ENCODE measurements at regions not wholly inside any gene's neighbourhood (a gene's known extent, or its start where the extent isn't known, plus 50 kb on each side); places are given as distances from the start of the nearest gene placed in this dataset.

GRCh38 chr18:73690222-73690621 is 457.4 kb downstream of the FBXO15 start:
- no peak for TF ChIP-seq CTCF (IDR thresholded peaks at IDR 0.05)
- DNase-seq (ENCODE audit: low spot score) (no peak), ATAC-seq (ENCODE audit: low FRiP score) (no peak)

- TF ChIP-seq CTCF (IDR thresholded peaks at IDR 0.05): no peak
- ATAC-seq (ENCODE audit: low FRiP score) (no peak), DNase-seq (ENCODE audit: low spot score) (no peak)
These were observed 458.6 kb downstream of the FBXO15 start for GRCh38 chr18:73688851-73689711.

GRCh38 chr18:73688161-73688560 is 459.5 kb downstream of the FBXO15 start:
- no peak for TF ChIP-seq CTCF (IDR thresholded peaks at IDR 0.05)
- no peak for ATAC-seq (ENCODE audit: low FRiP score)

GRCh38 chr18:73684647-73685046 is 463.0 kb downstream of the FBXO15 start:
- no peak for ATAC-seq (ENCODE audit: low FRiP score)
- no peak for TF ChIP-seq CTCF (IDR thresholded peaks at IDR 0.05)
- DNase-seq (ENCODE audit: low spot score): no peak

More at GRCh38 chr18:73688161-73688560, 459.5 kb downstream of the FBXO15 start:
- DNase-seq (ENCODE audit: low spot score): no peak

- TF ChIP-seq CTCF (IDR thresholded peaks at IDR 0.05): no peak
- no peak for DNase-seq (ENCODE audit: low spot score)
- ATAC-seq (ENCODE audit: low FRiP score): no peak
These were observed 464.0 kb downstream of the FBXO15 start for GRCh38 chr18:73683409-73684238.

- DNase-seq (ENCODE audit: low spot score): no peak
- ATAC-seq (ENCODE audit: low FRiP score): no peak
- no peak for TF ChIP-seq CTCF (IDR thresholded peaks at IDR 0.05)
These were observed 465.7 kb downstream of the FBXO15 start for GRCh38 chr18:73681912-73682311.

Measured in omental fat pad (tissue), 3 donors.